RWPE1 (cell line): ENCODE measurements at regions not wholly inside any gene's neighbourhood (a gene's known extent, or its start where the extent isn't known, plus 50 kb on each side); places are given as distances from the start of the nearest gene placed in this dataset.

Source experiments
- CTCF ChIA-PET: fragments of 350-600 bp; sonication (Branson Sonifier 250); formaldehyde crosslinking; extraction: SDS; loops from one replicate; lab custom pipeline; 2021; lab: Yijun Ruan, JAX
- POLR2A ChIA-PET: fragments of 400-600 bp; formaldehyde crosslinking; extraction: SDS; loops from one replicate; lab custom pipeline; 2020; ENCODE audit warnings: antibody characterized with exemption; ENCODE audit not compliant: low non-redundant PET; lab: Yijun Ruan, JAX
- DNase-seq: peaks from one replicate; pipeline ENCODE4 v3.0.0; 2012; ENCODE audit warnings: low spot score
- H3K27ac ChIP-seq: fragments of 450-650 bp; 2 replicates; pipeline ENCODE4 v1.5.1; 2017
- TF ChIP-seq, protein P1 (sequence below): fragments of 450-650 bp; conservative IDR thresholded peaks from 2 replicates; pipeline ENCODE4 v1.5.1; 2017; ENCODE audit warnings: low read depth, mild to moderate bottlenecking

DNA sequence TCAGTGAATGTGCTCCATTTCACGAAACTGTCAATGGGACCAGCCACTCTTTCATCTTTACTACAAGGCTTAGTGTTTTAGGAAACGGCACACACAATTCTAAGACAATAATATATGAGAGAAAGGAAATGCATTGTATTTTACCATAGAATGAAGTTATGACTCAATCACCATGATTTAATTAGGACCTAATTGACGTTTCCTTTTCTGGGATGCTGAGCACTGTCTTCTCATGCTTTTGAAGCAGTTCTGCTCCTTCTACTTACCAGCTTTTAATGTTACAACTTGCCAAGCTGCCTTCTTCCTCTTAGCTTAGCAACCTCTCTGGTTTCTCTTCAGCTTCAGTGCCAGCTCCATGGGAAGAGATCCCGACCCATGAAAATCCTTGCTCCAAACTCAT lies 94.3 kb upstream of the SERPINE2 start:
- H3K27ac ChIP-seq, result no peak overlapping the region
- POLR2A ChIA-PET, result no interaction called here
- no peak for DNase-seq
- CTCF ChIA-PET, result no interaction called here
- TF ChIP-seq, protein P1, sequence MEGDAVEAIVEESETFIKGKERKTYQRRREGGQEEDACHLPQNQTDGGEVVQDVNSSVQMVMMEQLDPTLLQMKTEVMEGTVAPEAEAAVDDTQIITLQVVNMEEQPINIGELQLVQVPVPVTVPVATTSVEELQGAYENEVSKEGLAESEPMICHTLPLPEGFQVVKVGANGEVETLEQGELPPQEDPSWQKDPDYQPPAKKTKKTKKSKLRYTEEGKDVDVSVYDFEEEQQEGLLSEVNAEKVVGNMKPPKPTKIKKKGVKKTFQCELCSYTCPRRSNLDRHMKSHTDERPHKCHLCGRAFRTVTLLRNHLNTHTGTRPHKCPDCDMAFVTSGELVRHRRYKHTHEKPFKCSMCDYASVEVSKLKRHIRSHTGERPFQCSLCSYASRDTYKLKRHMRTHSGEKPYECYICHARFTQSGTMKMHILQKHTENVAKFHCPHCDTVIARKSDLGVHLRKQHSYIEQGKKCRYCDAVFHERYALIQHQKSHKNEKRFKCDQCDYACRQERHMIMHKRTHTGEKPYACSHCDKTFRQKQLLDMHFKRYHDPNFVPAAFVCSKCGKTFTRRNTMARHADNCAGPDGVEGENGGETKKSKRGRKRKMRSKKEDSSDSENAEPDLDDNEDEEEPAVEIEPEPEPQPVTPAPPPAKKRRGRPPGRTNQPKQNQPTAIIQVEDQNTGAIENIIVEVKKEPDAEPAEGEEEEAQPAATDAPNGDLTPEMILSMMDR, result no peak

DNA sequence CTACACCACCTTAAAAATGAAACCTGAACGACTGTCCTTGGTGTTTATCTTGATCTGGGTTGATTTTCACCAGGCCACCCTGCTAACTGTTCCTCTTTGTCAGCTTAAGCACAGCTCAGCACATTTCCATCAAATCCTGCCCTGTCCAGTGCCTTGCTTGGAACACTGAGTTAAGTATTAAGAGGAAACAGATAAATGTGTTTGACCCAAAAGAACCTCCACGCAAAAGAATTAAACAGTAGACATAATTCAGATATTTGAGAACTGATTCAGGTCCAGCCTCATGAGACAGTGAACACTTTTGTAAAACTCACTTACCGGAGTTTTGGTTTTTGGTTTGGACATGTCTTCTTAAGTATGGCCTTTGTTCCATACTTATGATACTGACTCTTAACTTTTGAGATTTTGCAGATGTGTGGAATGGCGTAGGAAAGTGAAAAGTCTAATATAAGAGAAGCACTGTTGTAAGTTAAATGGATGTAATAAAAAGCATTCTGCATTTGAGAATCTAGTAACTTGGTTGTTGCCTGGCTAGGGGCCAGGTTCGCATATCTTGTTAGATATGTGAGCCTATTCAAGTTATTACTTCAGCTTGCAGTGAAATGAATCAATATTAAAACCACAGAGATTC lies 88.9 kb upstream of the SERPINE2 start:
- POLR2A ChIA-PET, result no interaction called here
- CTCF ChIA-PET, result interaction anchor here (0.6 kb wide), 1 partner anchor 33 kb away, joined by 5 read pairs; no protein-coding TSS in a partner anchor
- no peak for DNase-seq
- TF ChIP-seq, protein P1, result no peak
- no peak overlapping the region for H3K27ac ChIP-seq

DNA sequence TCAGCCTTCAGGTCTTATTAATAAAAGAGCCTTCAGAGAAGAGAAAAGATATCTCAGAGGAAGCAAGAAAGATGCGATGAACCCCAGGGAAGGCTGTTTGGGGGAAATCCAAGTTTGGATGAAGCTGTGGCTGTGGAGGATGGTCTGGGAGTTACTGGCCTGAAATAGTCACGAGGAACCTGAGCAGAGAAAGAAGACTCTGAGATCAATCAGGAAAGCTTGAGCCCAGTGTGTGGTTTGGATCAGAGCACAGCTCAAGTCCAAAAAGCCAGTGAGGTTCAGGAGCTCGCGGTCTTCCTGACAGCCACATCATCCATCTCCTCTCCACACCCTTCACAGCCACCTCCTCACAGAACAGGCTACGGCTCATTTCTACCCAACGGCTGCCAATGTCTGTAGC lies 87.4 kb upstream of the SERPINE2 start:
- CTCF ChIA-PET, result no interaction called here

DNA sequence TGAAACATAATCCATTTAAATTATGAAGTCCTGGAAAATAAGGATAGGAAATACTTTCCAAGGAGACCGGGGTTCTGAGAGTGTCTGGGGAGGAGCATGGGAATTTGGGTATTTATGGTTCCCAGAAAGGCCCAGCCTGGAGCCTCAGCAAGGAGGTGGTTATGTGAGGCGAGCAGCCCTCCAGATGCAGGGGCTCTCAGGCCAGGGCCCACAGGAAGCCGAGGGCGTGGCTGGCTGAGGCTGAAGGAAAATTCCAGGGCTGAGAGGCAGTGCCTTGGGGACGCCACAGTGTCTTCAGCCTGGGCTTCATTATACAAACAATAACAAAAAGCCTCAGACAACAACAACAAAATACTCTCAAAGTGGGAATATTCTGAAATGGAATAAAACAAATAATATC lies 86.9 kb upstream of the SERPINE2 start:
- ChIA-PET CTCF (no interaction called here), POLR2A (no interaction called here)
- no peak overlapping the region for H3K27ac ChIP-seq
- DNase-seq, result no peak
- TF ChIP-seq, protein P1, result no peak

More for the DNA sequence above, 87.4 kb upstream of the SERPINE2 start:
- POLR2A ChIA-PET, result no interaction called here
- TF ChIP-seq, protein P1, result no peak
- no peak for DNase-seq
- no peak overlapping the region for H3K27ac ChIP-seq

DNA sequence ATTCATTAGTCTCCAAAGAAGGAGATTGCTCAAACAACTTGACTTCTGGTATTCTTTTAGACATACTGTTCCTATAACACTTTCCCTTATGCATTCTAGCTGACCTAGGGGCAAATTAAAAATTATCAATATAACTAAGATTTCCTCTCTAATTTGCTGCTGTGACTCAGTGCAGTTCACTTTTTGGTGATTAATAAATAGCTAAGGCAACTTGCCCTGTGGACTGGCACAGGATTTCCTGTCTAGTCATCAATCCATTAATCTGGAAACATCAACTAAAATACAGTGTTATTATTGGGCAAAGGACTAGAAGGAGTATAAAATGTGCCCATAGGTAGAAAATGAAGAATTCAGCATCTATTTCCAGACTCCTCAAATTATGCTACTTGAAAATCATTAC lies 83.5 kb upstream of the SERPINE2 start:
- ChIA-PET CTCF (interaction anchor here (0.5 kb wide), 1 partner anchor 1001 kb away, joined by 3 read pairs; no protein-coding TSS in a partner anchor), POLR2A (no interaction called here)
- peak; percentile 46 for DNase-seq
- TF ChIP-seq, protein P1, result no peak
- H3K27ac ChIP-seq, result no peak overlapping the region

DNA sequence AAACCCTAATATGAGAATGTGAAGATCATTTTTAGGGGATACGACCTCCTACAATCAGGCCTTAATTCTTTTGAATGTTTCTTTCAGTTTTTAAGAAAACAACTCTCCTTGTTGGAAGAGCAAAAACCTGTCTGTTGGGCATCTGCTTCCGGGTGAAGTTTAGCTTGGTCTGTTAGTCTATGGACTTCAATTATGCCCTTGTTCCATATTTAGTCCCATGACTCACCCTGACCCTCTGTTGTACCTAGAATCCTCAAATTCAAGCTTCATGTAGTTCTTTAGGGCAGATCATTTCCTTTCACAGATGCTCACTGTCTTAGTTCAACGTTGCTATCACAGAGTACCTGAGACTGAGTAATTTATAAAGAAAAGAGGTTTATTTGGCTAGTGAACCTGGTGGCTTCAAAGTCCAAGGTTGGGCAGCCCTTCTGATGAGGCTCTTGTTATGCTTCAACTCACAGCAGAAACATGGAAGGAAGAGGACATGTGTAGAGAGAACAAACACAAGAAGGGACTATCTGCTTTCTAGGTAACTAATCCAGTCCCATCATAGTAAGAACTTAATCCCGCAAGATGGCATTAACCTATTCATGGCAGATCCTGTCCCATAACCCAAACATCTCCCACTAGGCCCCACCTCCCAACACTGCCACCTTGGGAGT lies 82.5 kb upstream of the SERPINE2 start:
- POLR2A ChIA-PET, result no interaction called here
- no peak for DNase-seq
- H3K27ac ChIP-seq, result no peak overlapping the region
- TF ChIP-seq, protein P1, result no peak
- CTCF ChIA-PET, result no interaction called here
